ENCODE measurements at regions not wholly inside any gene's neighbourhood (a gene's known extent, or its start where the extent isn't known, plus 50 kb on each side); places are given as distances from the start of the nearest gene placed in this dataset.

- Histone ChIP-seq H4K20me1 (ENCODE audit: insufficient read depth, low read length) (no peaks in the 10 kb centered on the region), H2BK5ac (ENCODE audit: low read depth, low read length, poor library complexity, severe bottlenecking) (no peak overlapping the region), H4K91ac (ENCODE audit: insufficient read depth, low read depth, low read length) (no peak overlapping the region), H3K9ac (ENCODE audit: low read depth, low read length) (no peak overlapping the region), H2AFZ (replicated peaks; ENCODE audit: low read length, poor library complexity) (no peak overlapping the region), H3K27me3 (ENCODE audit: control insufficient read depth, insufficient read depth, low read length) (peaks cover 3% of the 10 kb centered on the region; the same call in 1 of the 2 replicates), H3K9me3 (ENCODE audit: control insufficient read depth, insufficient read depth, low read length) (no peaks in the 10 kb centered on the region), H3K23ac (ENCODE audit: low read depth, low read length) (no peak overlapping the region), H3K56ac (ENCODE audit: extremely low read depth, insufficient read depth, low read length) (no peak overlapping the region), H3K18ac (ENCODE audit: low read depth, low read length) (no peak overlapping the region), H3K14ac (replicated peaks; ENCODE audit: low read depth, low read length) (no peak overlapping the region), H2AK5ac (ENCODE audit: low read depth, low read length) (no peak overlapping the region), H2BK15ac (ENCODE audit: low read depth, low read length) (no peak overlapping the region), H3K9me1 (ENCODE audit: insufficient read depth, low read length) (no peaks in the 10 kb centered on the region), H3K4ac (ENCODE audit: low read depth, low read length) (no peak overlapping the region), H4K5ac (ENCODE audit: low read depth, low read length) (no peak overlapping the region), H2BK120ac (ENCODE audit: low read depth, low read length) (no peak overlapping the region), H2AK9ac (replicated peaks; ENCODE audit: low read depth, low read length, poor library complexity) (no peak overlapping the region), H4K8ac (ENCODE audit: low read depth in 2 of 2, low read length in 2 of 2) (no peak overlapping the region), H3K79me1 (ENCODE audit: low read depth in 1 of 2, low read length in 2 of 2) (no peaks in the 10 kb centered on the region), H3K27ac (ENCODE audit: insufficient read depth, low read length) (no peak overlapping the region), H3K4me3 (ENCODE audit: insufficient read depth, low read depth, low read length) (no peak overlapping the region), H3K4me1 (ENCODE audit: control insufficient read depth, insufficient read depth, low read length) (no peaks in the 10 kb centered on the region), H2BK20ac (ENCODE audit: low read depth, low read length) (no peak overlapping the region), H3K4me2 (ENCODE audit: low read depth, low read length) (no peak overlapping the region), H3K36me3 (ENCODE audit: control insufficient read depth, insufficient read depth, low read length) (no peaks in the 10 kb centered on the region)
- CTCF ChIA-PET, result no interaction called here
- intact Hi-C loops (cut with micrococcal nuclease) (no loop called here), dilution Hi-C loops (cut with HindIII; ENCODE audit: low sequenced_read_pairs, unreplicated experiment) (no loop called here), in situ Hi-C loops (cut with MboI; ENCODE audit: low sequenced_read_pairs) (no loop called here)
- no peak for ATAC-seq (ENCODE audit: low read depth)
- WGBS, 2 experiments (ENCODE audit: extremely low coverage in 2 of 2, insufficient read length in 1 of 2), result 100% methylated on average over 1 of the region's 3 CpGs; no CpG with 5 or more reads in 1 of the 2 experiments
- DNase-seq, result no peak
- POLR2A ChIA-PET (ENCODE audit: unreplicated experiment), result no interaction called here
- no TSS peak for BruUV-seq (replicated peaks)
- TF ChIP-seq SMC3 (IDR thresholded peaks at IDR 0.05; ENCODE audit: low read depth, low read length), result no peak
- no peak for TF ChIP-seq BHLHE40 (IDR thresholded peaks at IDR 0.05; ENCODE audit: low read depth, low read length)
- TF ChIP-seq MAZ (IDR thresholded peaks at IDR 0.05; ENCODE audit: borderline replicate concordance, low read depth, low read length), result no peak
- no peak for TF ChIP-seq CTCF (conservative IDR thresholded peaks at IDR 0.05; ENCODE audit: low read depth, low read length)
- no peak for TF ChIP-seq USF2 (IDR thresholded peaks at IDR 0.05; ENCODE audit: low read depth, low read length)
- no peak for TF ChIP-seq MXI1 (IDR thresholded peaks at IDR 0.05; ENCODE audit: borderline replicate concordance, low read depth, low read length)
- TF ChIP-seq CHD1 (IDR thresholded peaks at IDR 0.05; ENCODE audit: low read depth, low read length), result no peak
- no peak for TF ChIP-seq ELK1 (IDR thresholded peaks at IDR 0.05; ENCODE audit: borderline replicate concordance, low read depth, low read length)
- TF ChIP-seq MAFK (IDR thresholded peaks at IDR 0.05; ENCODE audit: low read depth, low read length), result no peak
- no peak for TF ChIP-seq FOS (IDR thresholded peaks at IDR 0.05; ENCODE audit: low read depth, low read length)
- no peak for TF ChIP-seq RCOR1 (IDR thresholded peaks at IDR 0.05; ENCODE audit: insufficient replicate concordance, low read length)
- TF ChIP-seq CEBPB (IDR thresholded peaks at IDR 0.05; ENCODE audit: low read depth, low read length), result no peak
Measured at GRCh38 chr6:169028343-169028742, 225.3 kb downstream of the THBS2 start.
